ENCODE measurements at regions not wholly inside any gene's neighbourhood (a gene's known extent, or its start where the extent isn't known, plus 50 kb on each side); places are given as distances from the start of the nearest gene placed in this dataset.

DNA sequence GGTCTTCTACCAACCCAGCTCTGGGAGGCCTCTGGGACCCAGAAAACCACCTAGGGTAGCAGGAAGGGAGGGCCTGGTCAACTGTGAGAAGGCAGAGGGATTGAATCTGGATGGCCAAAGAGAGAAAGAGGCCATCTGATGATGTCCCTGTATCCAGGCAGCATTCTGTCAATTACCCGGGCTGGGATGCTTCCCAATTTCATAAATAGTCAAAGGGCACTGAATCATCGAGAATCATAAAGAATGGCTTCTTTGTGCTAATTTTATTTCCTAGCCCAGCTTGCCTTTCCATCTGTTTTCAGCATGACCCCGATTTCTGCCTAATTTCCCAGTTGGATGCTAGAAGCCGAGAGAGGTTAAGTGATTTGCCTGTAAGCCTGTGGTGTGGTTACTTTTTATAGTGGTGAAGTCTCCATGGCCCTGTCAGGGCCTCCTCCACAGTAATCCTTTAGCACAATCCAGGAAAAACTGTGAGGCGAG is 129.2 kb downstream of the FAM43A start:
- H3K27ac Mint-ChIP-seq, result no peak overlapping the region
- POLR2A ChIA-PET, result interaction anchor here (0.6 kb wide), 1 partner anchor 161 kb away, joined by 3 read pairs; no protein-coding TSS in a partner anchor
- ATAC-seq (no peak), DNase-seq (no peak)
- H3K4me3 Mint-ChIP-seq, result no peak overlapping the region
- peaks cover 0 to 6% (median 0%) of the 10 kb centered on the region in 4 donors for H3K4me1 Mint-ChIP-seq
- no peaks in the 10 kb centered on the region for H3K9me3 Mint-ChIP-seq
- H3K27me3 Mint-ChIP-seq, result peaks cover 0 to 5% (median 0%) of the 10 kb centered on the region in 5 donors
- H3K36me3 Mint-ChIP-seq, result no peaks in the 10 kb centered on the region

DNA sequence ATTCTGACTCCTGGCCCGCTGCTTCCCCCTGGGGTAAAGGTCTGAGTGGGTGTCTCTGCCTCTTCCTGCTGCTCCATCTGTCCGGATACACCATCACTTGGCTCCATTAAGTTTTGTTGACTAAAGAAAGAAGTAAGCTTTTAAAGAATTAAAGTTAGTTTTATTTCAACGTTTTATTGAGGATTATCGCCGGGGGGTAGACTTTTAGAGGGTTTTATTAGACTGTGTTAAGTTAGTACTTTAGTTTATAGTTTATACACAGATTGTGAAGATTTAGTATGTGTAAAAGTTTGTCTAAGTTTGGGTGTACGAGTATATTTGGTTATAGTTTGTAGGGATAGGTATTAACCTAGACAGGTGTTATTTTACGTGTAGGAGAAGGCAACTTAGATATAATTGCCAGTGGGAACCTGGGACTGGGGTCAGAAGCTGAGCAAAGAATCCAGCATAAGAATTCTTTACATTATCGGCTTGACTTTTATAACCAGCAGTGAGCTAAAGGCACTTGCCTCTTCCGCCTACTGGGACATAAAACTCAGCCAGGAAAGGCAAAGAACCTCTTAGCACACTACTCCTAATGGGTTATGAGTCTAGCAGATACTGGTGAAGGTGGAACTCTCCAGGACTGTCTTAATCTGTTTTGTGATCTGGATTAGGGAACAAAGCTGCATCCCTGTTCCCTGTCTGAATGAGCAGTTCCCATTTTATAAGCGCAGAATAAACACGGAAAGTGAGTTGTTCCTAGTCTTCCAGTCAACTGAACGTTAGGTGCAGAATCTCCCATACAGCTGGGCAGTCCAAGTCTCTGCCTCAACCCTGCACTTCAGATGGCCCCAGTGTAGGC is 131.3 kb downstream of the FAM43A start:
- H3K27me3 Mint-ChIP-seq, result peaks cover 0 to 8% (median 0%) of the 10 kb centered on the region in 5 donors
- no peak for DNase-seq
- POLR2A ChIA-PET, result no interaction called here
- H3K27ac Mint-ChIP-seq, result no peak overlapping the region
- no peak for ATAC-seq
- no peaks in the 10 kb centered on the region for H3K4me1 Mint-ChIP-seq
- no peaks in the 10 kb centered on the region for H3K9me3 Mint-ChIP-seq
- H3K4me3 Mint-ChIP-seq, result no peak overlapping the region
- no peaks in the 10 kb centered on the region for H3K36me3 Mint-ChIP-seq

DNA sequence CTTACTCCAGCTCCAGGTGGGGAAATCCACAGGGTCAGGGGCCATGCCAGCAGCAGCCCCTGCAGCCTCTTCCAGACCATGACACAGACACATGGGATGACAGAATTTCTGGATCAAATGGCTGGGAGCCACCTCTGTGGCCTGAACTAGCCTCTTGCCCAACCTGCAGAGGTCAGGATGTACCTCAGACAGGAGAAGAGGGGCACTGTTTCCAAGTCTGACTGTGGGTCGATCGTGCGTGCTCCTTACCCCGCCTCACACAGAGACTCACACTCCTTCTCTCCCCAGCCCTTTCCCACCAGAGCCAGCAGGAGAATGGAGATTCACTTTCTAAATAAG is 131.9 kb downstream of the FAM43A start:
- no peaks in the 10 kb centered on the region for H3K36me3 Mint-ChIP-seq
- H3K27ac Mint-ChIP-seq, result no peak overlapping the region
- peaks cover 0 to 7% (median 0%) of the 10 kb centered on the region in 5 donors for H3K27me3 Mint-ChIP-seq
- no peak for DNase-seq
- POLR2A ChIA-PET, result no interaction called here
- ATAC-seq, result no peak
- H3K4me3 Mint-ChIP-seq, result no peak overlapping the region
- no peaks in the 10 kb centered on the region for H3K4me1 Mint-ChIP-seq
- H3K9me3 Mint-ChIP-seq, result no peaks in the 10 kb centered on the region

DNA sequence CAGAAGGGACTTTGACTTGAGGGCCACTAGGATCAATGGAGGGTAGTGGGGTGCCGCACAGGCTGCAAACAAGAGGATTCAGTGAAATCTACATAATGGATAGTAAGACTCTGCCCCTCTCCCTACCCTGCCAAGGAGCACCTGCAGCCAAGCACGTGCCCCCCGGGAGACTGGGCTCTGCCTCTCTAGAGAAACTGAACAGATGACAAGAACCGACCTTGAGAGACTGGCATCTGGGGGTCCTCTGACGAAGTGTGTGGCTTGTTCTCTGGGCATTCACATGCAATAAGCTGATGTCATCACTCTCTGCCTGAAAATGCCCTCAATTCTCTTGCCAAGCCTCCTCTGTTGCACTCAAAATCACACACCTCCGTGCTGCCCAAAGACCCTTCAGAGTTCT is 132.3 kb downstream of the FAM43A start:
- no peak overlapping the region for H3K4me3 Mint-ChIP-seq
- POLR2A ChIA-PET, result no interaction called here
- DNase-seq, result no peak
- no peaks in the 10 kb centered on the region for H3K4me1 Mint-ChIP-seq
- ATAC-seq, result no peak
- peaks cover 0 to 7% (median 2%) of the 10 kb centered on the region in 5 donors for H3K27me3 Mint-ChIP-seq
- H3K27ac Mint-ChIP-seq, result no peak overlapping the region
- no peaks in the 10 kb centered on the region for H3K36me3 Mint-ChIP-seq
- no peaks in the 10 kb centered on the region for H3K9me3 Mint-ChIP-seq

DNA sequence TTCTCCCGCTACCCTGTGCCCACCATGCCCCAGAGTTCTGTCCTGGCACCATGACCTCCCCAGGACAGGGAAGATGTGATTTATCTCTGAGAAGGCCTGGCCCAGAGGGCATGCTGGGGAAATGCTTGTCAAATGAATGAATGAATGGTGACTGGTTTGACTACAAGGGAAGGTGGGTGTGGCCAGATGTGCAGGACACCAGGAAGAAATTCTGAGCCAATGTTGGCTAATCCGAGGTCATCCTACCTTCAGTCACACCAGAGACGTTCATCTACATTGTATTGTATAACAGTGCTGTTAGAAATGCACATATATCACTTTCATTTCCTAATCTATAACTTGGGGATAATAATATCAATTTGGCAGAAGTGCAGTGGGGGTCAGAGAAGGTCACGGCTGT is 138.4 kb downstream of the FAM43A start:
- no peaks in the 10 kb centered on the region for H3K36me3 Mint-ChIP-seq
- DNase-seq (no peak), ATAC-seq (no peak)
- peaks cover 0 to 6% (median 3%) of the 10 kb centered on the region in 5 donors for H3K27me3 Mint-ChIP-seq
- POLR2A ChIA-PET, result no interaction called here
- H3K4me3 Mint-ChIP-seq, result no peak overlapping the region
- H3K4me1 Mint-ChIP-seq, result peaks cover 0 to 4% (median 0%) of the 10 kb centered on the region in 4 donors
- peak overlapping the region in 2 of 10 donors; percentile 19 to 45 for H3K27ac Mint-ChIP-seq
- H3K9me3 Mint-ChIP-seq, result no peaks in the 10 kb centered on the region

DNA sequence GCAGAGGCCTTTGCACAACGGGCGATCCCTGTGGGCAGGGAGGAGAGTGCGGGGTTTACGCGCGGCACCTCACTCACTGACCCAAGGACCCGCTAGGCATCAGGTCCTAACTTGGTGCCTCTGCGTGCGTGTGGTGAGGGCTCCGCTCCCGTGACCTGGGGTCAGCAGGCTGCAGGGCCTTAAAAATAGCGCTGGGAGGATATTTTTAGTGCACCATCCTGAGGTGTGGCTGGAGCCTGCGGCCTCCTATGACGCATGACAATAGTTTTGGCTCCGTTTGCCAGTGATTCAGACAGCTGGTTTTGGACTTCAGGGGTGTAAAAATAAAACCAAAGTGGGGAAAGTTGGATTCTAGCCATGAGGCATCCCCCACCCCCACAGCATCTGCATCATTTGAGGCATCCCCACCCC is 139.0 kb downstream of the FAM43A start:
- DNase-seq, result no peak
- Mint-ChIP-seq H3K27ac (no peak overlapping the region), H3K27me3 (peaks cover 0 to 6% (median 0%) of the 10 kb centered on the region in 5 donors), H3K4me1 (peaks cover 0 to 4% (median 0%) of the 10 kb centered on the region in 4 donors), H3K4me3 (no peak overlapping the region), H3K9me3 (no peaks in the 10 kb centered on the region), H3K36me3 (no peaks in the 10 kb centered on the region)
- no peak for ATAC-seq
- POLR2A ChIA-PET, result no interaction called here

DNA sequence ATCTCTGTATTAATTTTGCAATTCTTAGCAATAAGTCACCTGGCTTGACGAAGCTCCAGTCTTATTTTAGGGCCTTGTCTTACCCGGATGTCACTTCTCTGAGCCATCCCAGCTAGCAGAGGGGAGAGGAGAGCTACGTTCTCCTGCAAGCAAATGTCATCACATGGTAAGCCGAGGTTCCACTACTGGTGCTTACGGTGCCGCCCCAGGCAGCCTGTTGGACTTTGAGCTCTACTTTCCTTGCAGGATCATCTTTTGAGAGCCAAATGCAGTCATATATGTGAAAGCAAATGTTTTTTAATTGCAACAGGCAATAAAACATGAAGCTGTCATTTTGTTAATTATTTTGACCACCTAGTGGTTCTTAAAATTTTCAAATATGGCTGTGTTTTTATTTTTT is 140.9 kb downstream of the FAM43A start:
- no peaks in the 10 kb centered on the region for H3K36me3 Mint-ChIP-seq
- DNase-seq, result no peak
- H3K27me3 Mint-ChIP-seq, result peaks cover 0 to 6% (median 0%) of the 10 kb centered on the region in 5 donors

DNA sequence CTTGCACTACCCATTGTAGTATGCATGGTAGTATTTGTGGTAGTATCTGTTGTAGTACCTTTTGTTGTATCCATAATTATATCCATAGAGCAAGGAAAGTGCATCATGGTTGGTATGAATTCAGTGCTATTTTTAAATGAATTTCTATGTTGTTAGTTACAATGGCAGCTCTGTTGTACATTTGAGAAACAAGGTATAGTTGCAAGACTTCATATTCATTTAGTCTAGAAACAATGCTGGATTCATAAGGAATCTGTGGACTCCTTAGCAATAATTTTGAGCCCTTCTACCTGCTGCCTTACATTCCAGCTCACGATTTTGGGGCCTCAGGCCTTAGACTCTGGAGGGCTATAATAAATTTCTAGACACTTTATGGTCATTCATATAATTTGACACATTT is 141.8 kb downstream of the FAM43A start:
- H3K4me3 Mint-ChIP-seq, result no peak overlapping the region
- DNase-seq, result no peak
- H3K9me3 Mint-ChIP-seq, result no peaks in the 10 kb centered on the region
- no peaks in the 10 kb centered on the region for H3K36me3 Mint-ChIP-seq
- peaks cover 0 to 6% (median 0%) of the 10 kb centered on the region in 4 donors for H3K4me1 Mint-ChIP-seq
- peaks cover 0 to 6% (median 0%) of the 10 kb centered on the region in 5 donors for H3K27me3 Mint-ChIP-seq
- no peak overlapping the region for H3K27ac Mint-ChIP-seq
- POLR2A ChIA-PET, result no interaction called here
- ATAC-seq, result no peak

More for the DNA sequence above, 140.9 kb downstream of the FAM43A start:
- ATAC-seq, result no peak
- H3K4me1 Mint-ChIP-seq, result peaks cover 0 to 6% (median 0%) of the 10 kb centered on the region in 4 donors
- POLR2A ChIA-PET, result no interaction called here
- no peaks in the 10 kb centered on the region for H3K9me3 Mint-ChIP-seq
- H3K4me3 Mint-ChIP-seq, result no peak overlapping the region
- H3K27ac Mint-ChIP-seq, result no peak overlapping the region

DNA sequence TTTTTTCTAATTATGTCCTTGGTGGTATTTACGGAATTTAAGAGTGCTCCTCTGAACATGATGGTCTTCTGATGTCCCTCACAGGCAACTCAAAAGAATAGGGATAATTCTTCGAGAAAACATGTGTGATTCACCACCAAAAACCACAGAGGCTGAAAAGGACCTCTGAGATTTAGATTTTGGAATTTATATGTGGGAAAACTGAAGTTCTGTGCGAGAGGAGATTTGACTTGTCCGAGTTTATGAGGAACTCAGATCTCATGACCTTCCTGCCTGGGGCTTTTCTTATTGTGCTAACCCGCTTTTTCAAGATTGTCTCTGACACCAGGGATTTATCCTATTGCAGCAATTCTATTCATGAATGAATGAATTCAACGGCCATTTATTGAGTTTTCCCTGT is 142.4 kb downstream of the FAM43A start:
- Mint-ChIP-seq H3K4me3 (no peak overlapping the region), H3K27ac (no peak overlapping the region), H3K9me3 (no peaks in the 10 kb centered on the region), H3K27me3 (peaks cover 0 to 3% (median 0%) of the 10 kb centered on the region in 5 donors), H3K4me1 (peaks cover 0 to 6% (median 0%) of the 10 kb centered on the region in 4 donors), H3K36me3 (no peaks in the 10 kb centered on the region)
- ATAC-seq (no peak), DNase-seq (no peak)
- POLR2A ChIA-PET, result no interaction called here

DNA sequence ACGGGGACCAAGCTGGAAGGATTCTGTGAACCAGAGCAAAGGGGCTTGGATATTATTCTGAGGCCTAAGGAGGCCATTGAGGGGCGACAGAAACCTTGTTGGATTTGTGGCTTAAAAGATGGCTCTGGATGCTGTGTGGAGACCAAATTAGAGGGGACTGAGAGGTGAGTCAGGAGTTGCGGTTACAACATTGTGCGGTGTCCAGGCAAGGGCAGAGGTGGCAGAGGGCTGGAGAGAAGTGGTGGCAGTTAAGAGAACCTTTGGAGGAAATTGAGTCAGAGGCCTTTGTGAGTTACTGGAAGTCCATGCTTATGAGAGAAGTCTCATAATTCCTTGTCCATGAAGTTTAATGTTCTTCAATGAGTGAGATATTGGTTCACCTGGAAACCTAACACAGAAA is 143.2 kb downstream of the FAM43A start:
- no peaks in the 10 kb centered on the region for H3K9me3 Mint-ChIP-seq

DNA sequence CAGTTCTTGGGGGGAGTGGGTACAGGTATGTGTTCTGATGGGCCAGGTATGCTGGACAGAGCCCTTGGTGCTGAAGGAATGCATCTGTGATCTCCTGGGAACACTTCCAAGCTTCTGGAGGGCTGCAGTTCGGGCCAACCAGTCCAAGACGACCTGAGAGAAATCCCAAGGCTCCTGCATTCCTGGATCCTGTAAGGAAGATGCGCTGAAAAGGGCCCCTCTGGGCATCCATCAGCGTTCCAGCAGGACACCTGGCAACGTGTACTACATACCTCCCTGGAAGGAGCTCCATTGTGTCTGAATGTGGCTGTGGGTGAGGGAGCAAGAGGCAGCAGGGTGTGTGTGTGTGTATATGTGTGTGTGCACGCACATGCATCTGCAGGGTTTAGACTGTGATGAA is 144.7 kb downstream of the FAM43A start:
- H3K4me1 Mint-ChIP-seq, result peaks cover 0 to 2% (median 0%) of the 10 kb centered on the region in 4 donors
- DNase-seq, result no peak
- H3K27ac Mint-ChIP-seq, result no peak overlapping the region
- H3K4me3 Mint-ChIP-seq, result no peak overlapping the region
- no peaks in the 10 kb centered on the region for H3K36me3 Mint-ChIP-seq
- H3K27me3 Mint-ChIP-seq, result no peaks in the 10 kb centered on the region
- no peak for ATAC-seq
- POLR2A ChIA-PET, result no interaction called here
- no peaks in the 10 kb centered on the region for H3K9me3 Mint-ChIP-seq

More for the DNA sequence above, 143.2 kb downstream of the FAM43A start:
- POLR2A ChIA-PET, result no interaction called here
- no peaks in the 10 kb centered on the region for H3K36me3 Mint-ChIP-seq
- peaks cover 0 to 3% (median 0%) of the 10 kb centered on the region in 5 donors for H3K27me3 Mint-ChIP-seq
- H3K27ac Mint-ChIP-seq, result no peak overlapping the region
- peaks cover 0 to 2% (median 0%) of the 10 kb centered on the region in 4 donors for H3K4me1 Mint-ChIP-seq
- no peak overlapping the region for H3K4me3 Mint-ChIP-seq
- no peak for DNase-seq
- no peak for ATAC-seq

DNA sequence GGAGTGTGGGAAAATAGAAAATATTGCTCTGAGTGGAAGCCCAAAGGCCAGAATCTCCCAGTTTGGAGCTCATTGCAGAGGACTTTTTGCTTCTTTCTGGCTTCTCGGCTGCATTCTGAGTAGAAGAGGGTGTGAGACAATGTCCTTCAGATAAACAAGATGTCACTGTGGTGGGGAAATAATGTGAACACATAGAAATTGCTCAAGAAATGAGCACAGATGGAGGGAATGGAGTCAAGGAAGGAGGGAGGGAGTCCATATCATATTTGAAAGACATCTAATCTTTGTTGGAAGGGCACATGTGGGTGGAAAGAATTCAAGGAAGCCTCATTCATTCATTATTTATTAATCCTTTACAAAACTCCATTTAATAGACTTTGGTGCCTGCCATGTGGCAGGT is 145.3 kb downstream of the FAM43A start:
- Mint-ChIP-seq H3K4me3 (no peak overlapping the region), H3K4me1 (peaks cover 0 to 2% (median 0%) of the 10 kb centered on the region in 4 donors), H3K9me3 (no peaks in the 10 kb centered on the region), H3K36me3 (no peaks in the 10 kb centered on the region), H3K27me3 (no peaks in the 10 kb centered on the region), H3K27ac (peak overlapping the region in 1 of 10 donors; percentile 46)
- DNase-seq (no peak), ATAC-seq (no peak)
- POLR2A ChIA-PET, result no interaction called here

DNA sequence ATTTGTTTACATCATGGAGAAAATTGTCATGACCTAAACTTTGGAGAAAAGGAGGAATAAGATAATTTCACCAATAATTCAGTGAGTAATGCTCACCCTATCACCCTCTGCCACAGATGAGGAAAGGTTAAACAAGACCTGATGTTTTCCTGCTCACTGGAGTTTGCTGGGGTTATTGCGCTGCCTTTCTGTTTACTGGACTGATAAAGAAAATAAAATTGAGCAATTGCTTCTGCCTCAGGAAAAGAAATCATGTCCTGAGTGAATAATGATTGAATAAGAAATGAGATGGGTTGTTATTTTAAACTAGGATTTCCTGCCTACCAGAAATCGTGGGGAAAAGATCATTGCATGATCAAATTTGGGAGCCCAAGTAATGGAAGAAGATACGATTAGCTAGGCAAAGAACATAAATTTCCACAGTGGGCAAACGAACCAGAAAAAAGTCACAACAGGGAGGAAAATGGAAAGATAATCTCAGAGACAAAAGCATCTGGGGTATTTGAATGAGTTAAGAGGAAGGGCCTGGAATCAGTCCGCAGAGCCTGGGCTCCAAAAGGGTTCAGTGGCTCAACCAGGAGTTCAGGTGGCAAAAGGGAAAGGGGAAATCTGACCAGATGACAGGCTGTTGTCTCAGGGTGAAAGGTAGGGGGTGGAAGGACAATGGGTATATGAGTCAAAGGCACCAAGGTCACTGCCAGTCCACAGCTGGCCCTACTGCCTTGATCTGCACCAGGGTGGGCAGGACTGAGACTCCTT is 146.8 kb downstream of the FAM43A start:
- Mint-ChIP-seq H3K4me1 (peaks cover 0 to 2% (median 0%) of the 10 kb centered on the region in 4 donors), H3K27ac (no peak overlapping the region), H3K27me3 (no peaks in the 10 kb centered on the region), H3K9me3 (no peaks in the 10 kb centered on the region), H3K36me3 (no peaks in the 10 kb centered on the region), H3K4me3 (no peak overlapping the region)
- POLR2A ChIA-PET, result no interaction called here
- no peak for DNase-seq
- ATAC-seq, result no peak

Data from naive thymus-derived CD8-positive, alpha-beta T cell (primary cell).